ENCODE measurements at regions not wholly inside any gene's neighbourhood (a gene's known extent, or its start where the extent isn't known, plus 50 kb on each side); places are given as distances from the start of the nearest gene placed in this dataset.

- TF ChIP-seq CTCF (IDR thresholded peaks at IDR 0.05) (no peak), POLR2AphosphoS5 (IDR thresholded peaks at IDR 0.05) (no peak)
These were observed 85.3 kb upstream of the COX7C start for GRCh38 chr5:86532429-86532828.

Data from gastroesophageal sphincter (tissue), 3 donors.